HG02623 (cell line): ENCODE measurements at regions not wholly inside any gene's neighbourhood (a gene's known extent, or its start where the extent isn't known, plus 50 kb on each side); places are given as distances from the start of the nearest gene placed in this dataset.
"Not testable (repeated sequence)": the region's sequence is repeated elsewhere in the genome, so short reads cannot be mapped to it uniquely, and the experiment has no call there.

Experiments
- ATAC-seq: cut with Tn5 transposase; IDR thresholded peaks from one replicate; pipeline ENCODE4 v1.9.1; 2021; ENCODE audit warnings: moderate library complexity; ENCODE audit not compliant: unreplicated experiment

- no peak for ATAC-seq
These were observed 746.4 kb downstream of the SLC4A3 start for GRCh38 chr2:220373878-220374277.

GRCh38 chr2:220374282-220374681 is 746.9 kb downstream of the SLC4A3 start:
- no peak for ATAC-seq

GRCh38 chr2:220377482-220378155 is 750.2 kb downstream of the SLC4A3 start:
- ATAC-seq: no peak

DNA sequence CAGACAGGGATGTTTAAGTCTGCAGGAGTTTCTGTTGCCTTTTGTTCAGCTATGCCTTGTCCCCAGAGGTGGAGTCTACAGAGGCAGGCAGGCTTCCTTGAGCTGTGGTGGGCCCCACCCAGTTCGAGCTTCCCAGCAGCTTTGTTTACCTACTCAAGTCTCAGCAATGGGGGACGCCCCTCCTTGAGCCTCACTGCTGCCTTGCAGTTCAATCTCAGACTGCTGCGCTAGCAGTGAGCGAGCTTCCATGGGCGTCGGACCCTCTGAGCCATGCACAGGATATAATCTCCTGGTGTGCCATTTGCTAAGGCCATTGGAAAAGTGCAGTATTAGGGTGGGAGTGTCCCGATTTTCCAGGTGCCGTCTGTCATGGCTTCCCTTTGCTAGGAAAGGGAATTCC is 760.3 kb downstream of the SLC4A3 start:
- ATAC-seq: not testable (repeated sequence)

DNA sequence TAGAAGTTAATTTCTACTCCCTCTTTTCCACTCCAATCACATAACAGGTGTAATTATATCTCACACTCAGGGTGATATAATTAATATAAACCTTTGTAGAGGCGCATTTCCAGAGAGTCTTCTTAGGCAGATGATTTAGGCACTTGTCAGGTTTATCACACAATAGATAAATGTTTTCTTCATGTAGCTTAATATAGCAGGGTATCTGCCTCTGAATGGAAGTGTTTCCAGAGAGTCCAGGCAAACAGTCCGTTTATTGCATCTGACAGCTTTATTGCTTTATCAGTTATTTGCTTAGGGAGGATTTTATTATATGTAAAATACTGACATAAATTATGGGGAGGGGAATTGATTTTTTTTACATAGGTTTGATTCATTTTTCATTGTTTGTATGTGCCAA is 766.3 kb downstream of the SLC4A3 start:
- no peak for ATAC-seq

DNA sequence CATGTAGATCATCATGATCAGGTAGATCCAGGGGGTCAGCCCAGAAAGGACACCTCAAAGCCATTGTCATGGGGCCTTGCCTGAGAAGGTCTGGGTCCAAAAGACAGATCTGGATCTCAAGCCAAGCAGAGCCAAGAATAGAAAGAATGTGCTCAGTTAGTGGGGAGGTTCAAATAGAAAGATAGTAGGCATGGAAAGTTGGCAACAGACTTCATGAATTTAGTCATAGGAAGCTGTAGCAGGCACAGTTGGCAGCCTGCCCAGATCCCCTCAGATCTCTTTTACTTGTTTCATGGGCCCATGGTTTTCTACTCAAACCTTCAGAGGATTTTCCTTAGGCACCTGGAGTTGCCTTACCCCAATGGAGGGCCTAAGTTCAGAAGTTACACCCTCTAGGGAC is 767.0 kb downstream of the SLC4A3 start:
- ATAC-seq: no peak

GRCh38 chr2:220396287-220396686 is 768.9 kb downstream of the SLC4A3 start:
- ATAC-seq: no peak

- no peak for ATAC-seq
These were observed 782.9 kb downstream of the SLC4A3 start for GRCh38 chr2:220410296-220410695.

GRCh38 chr2:220417503-220417902 is 790.1 kb downstream of the SLC4A3 start:
- no peak for ATAC-seq

DNA sequence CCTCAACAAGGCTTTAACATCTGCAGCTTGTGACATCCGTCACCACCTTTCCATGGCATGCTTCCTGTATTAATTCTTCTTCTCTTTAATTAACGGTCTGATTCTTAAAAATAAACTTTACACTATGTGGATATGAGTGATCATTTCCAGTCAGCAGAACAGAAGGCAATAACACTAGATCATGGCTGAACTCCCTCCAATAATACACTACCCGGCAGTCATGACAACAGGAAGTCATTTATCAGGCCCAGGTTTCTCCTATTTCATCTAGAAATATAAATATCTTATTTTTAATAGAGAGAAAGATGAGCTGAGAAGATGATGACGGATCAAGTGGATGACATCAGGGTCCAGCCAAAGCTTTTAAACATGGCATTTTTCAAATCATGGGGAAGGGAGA is 792.2 kb downstream of the SLC4A3 start:
- no peak for ATAC-seq

DNA sequence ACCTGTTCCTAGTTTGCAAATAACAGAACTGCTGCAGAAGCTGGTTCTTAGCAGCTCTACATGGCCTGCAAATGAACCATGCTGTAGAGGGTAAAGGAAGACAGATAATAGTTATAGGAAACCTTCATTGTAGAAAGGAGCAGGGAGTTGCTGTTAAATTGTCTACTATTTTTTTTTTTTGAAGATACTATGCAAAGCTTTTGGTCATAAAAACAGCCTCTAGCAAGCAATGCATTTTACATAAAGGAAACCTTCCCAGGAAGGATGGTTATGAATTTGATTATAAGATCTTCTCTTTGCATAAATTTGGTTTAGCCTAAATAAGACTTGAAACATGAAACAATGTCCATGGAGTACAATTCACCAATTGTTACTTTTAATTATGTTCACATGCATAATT is 793.4 kb downstream of the SLC4A3 start:
- ATAC-seq: no peak

DNA sequence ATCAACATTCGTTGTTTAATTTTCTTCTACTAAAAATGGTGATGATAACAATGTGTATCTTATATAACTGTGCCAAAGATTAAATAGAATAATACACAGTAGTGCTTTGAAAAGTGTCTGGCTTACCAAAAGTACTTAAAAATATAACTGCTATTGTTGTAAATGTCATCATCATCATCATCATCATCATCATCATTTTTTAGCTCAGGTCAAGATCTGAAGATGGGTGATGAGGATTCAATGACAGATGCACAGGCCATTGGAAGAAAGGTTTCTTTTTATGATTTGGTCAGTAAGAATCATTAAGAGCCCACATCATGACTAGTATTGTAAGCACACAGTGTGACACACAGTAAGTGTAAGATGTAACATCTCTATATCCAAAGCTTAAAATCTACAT is 795.2 kb downstream of the SLC4A3 start:
- no peak for ATAC-seq

DNA sequence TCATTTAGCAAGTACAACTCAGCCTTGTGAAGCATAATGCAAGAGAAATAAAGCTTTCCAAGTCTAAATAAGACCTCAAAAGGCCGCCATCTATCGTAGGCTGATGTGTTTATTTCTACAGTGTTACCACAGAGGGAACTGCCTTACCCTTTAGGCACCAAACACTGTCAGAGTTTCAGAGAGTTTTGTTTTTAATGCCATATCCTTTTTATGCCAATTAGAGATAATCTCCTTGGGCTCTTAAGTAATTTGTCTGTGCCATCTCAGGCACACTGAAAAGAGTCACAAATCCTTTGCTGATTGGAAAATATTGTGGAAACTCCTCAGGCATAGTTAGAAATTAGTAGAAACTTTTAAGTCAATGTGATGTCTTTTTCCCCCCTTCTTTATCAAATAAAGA is 797.1 kb downstream of the SLC4A3 start:
- ATAC-seq: no peak

DNA sequence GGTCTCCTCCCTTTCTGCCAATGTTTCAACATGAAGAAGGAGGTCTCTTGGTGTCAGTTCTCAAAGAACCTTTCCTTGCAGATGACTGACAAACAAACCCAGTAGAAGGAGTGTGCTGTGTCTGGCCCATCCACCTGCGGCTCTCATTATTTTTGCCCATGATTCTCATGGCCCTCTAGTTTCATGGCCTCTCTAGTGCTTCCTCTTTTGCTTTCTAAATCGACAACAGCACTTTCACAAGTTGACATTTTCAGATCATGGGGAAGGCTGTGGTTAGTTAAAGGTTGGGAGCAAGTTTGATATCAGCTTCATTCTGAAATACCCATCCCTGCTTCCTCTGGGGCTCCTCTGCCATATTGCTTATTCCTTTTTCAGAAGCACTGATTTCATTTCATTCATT is 805.2 kb downstream of the SLC4A3 start:
- no peak for ATAC-seq

- no peak for ATAC-seq
These were observed 805.7 kb downstream of the SLC4A3 start for GRCh38 chr2:220433131-220433530.

GRCh38 chr2:220434385-220434784 is 807.0 kb downstream of the SLC4A3 start:
- no peak for ATAC-seq

DNA sequence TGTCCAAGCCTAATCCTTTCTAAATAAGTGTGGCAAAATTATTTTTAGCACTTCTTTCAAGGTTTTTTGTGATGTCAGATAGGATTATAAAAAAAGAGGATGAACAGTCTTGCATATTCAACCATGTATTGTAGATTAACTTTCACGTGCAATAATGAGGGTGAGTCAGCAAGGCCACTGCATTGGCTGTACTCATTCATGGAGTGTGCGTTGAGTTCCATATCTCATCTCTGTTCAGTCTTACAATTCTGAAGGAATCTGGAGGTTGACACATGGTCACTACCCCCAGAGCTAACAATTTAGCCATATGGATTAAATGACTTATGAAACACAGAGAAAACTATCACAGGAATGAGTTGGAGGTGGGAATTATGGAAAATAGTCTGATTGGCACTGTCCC is 810.5 kb downstream of the SLC4A3 start:
- no peak for ATAC-seq

- ATAC-seq: no peak
These were observed 813.3 kb downstream of the SLC4A3 start for GRCh38 chr2:220440731-220441130.

DNA sequence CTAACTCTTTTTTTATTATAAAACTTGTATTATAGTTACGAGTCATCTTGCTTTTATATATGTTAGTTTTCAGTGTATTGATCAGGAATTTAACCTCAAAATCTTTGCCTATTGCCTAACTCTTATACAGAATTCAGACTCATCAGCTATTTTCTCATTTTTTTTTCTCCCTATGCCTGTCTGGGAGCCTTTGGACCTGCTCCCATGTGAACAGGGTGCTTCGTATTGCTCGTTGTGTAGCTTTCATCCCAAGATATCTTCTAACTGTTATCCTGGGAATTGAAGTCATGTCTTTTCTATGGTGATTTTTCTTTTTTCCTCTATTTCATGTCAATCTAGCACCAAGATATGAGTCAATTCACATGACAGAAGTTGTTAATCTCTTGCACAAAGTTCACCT is 814.0 kb downstream of the SLC4A3 start:
- no peak for ATAC-seq

DNA sequence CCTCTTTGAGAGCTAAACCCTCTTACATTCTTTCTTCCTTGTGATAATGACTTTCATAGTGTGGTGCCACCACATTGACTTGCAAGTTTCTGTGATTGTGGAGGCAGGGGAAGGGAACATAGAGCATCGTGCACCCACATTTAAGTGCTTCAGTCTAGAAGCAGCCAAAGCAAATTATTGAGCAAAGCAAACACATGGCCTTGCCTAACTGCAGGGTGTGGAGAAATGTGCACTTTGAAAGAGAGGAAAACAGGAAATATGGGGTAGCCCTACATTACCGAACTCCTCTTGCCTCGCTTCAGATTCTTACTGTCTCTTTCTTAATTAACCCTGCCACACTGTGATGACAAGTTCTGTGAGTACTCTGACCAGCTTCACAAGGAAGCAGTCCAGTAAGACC is 814.6 kb downstream of the SLC4A3 start:
- no peak for ATAC-seq

GRCh38 chr2:220445429-220446105 is 818.1 kb downstream of the SLC4A3 start:
- no peak for ATAC-seq

DNA sequence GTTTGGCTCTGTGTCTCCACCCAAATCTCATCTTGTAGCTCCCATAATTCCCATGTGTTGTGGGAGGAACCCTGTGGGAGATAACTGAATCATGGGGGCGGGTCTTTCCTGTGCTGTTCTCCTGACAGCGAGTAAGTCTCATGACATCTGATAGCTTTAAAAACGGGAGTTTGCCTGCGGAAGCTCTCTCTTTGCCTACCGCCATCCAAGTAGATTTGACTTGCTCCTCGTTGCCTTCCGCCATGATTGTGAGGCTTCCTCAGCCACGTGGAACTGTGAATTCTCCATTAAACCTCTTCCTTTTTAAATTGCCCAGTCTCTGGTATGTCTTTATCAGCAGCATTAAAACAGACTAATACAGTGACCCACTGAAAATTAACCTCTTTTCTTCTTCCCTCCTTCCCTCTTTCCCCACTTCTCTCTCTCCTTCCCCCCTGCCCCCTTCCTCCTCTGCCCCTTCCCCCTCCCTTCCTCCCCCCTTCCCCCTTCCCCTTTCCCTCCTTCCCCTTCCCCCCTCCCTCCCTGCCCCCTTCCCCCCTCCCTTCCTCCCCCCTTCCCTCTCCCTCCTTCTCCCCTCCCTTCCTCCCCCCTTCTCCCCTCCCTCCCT is 818.8 kb downstream of the SLC4A3 start:
- ATAC-seq: no peak
